ENCODE measurements at regions not wholly inside any gene's neighbourhood (a gene's known extent, or its start where the extent isn't known, plus 50 kb on each side); places are given as distances from the start of the nearest gene placed in this dataset.

- no peak for DNase-seq
Observed at GRCh38 chrX:5068550-5068949, 1160.1 kb downstream of the NLGN4X start.

GRCh38 chrX:5057786-5058185, 1170.9 kb downstream of the NLGN4X start:
- DNase-seq, result no peak

GRCh38 chrX:5054852-5055251, 1173.8 kb downstream of the NLGN4X start:
- DNase-seq, result no peak

- peak in 1 of 2 donors; percentile 2 for DNase-seq
Observed at GRCh38 chrX:5051831-5052491, 1176.7 kb downstream of the NLGN4X start.

GRCh38 chrX:5042563-5042962, 1186.1 kb downstream of the NLGN4X start:
- no peak for DNase-seq

GRCh38 chrX:5031792-5032191, 1196.9 kb downstream of the NLGN4X start:
- DNase-seq, result no peak

GRCh38 chrX:5015451-5015850, 1213.2 kb downstream of the NLGN4X start:
- DNase-seq, result no peak

GRCh38 chrX:4994855-4995254, 1233.8 kb downstream of the NLGN4X start:
- DNase-seq, result no peak

- DNase-seq, result no peak
Observed at GRCh38 chrX:4978613-4979012, 1250.1 kb downstream of the NLGN4X start.

GRCh38 chrX:4971646-4972045, 1257.0 kb downstream of the NLGN4X start:
- DNase-seq, result no peak

GRCh38 chrX:4964112-4964511, 1250.7 kb upstream of the PRKX start:
- no peak for DNase-seq

GRCh38 chrX:4963432-4963831, 1250.0 kb upstream of the PRKX start:
- DNase-seq, result no peak

GRCh38 chrX:4944767-4945166, 1231.3 kb upstream of the PRKX start:
- DNase-seq, result no peak

- no peak for DNase-seq
Observed at GRCh38 chrX:4936315-4936714, 1222.9 kb upstream of the PRKX start.

GRCh38 chrX:4935846-4936245, 1222.4 kb upstream of the PRKX start:
- DNase-seq, result peak; percentile 1 to 49

GRCh38 chrX:4935401-4935800, 1222.0 kb upstream of the PRKX start:
- DNase-seq, result no peak

- DNase-seq, result no peak
Observed at GRCh38 chrX:4932790-4933189, 1219.3 kb upstream of the PRKX start.

GRCh38 chrX:4930426-4930825, 1217.0 kb upstream of the PRKX start:
- no peak for DNase-seq

- no peak for DNase-seq
Observed at GRCh38 chrX:4925911-4926310, 1212.5 kb upstream of the PRKX start.

- no peak for DNase-seq
Observed at GRCh38 chrX:4909348-4909747, 1195.9 kb upstream of the PRKX start.

- no peak for DNase-seq
Observed at GRCh38 chrX:4905576-4905975, 1192.1 kb upstream of the PRKX start.

- no peak for DNase-seq
Observed at GRCh38 chrX:4881277-4881676, 1167.8 kb upstream of the PRKX start.

GRCh38 chrX:4878640-4879039, 1165.2 kb upstream of the PRKX start:
- no peak for DNase-seq

GRCh38 chrX:4876268-4876667, 1162.8 kb upstream of the PRKX start:
- no peak for DNase-seq

GRCh38 chrX:4851534-4851933, 1138.1 kb upstream of the PRKX start:
- DNase-seq, result no peak

Data from hippocampal formation (tissue), 2 donors.